ENCODE measurements at regions not wholly inside any gene's neighbourhood (a gene's known extent, or its start where the extent isn't known, plus 50 kb on each side); places are given as distances from the start of the nearest gene placed in this dataset.

GRCh38 chr2:7816233-7816632 lies 865.6 kb upstream of the ID2 start:
- TF ChIP-seq SIN3A (IDR thresholded peaks at IDR 0.05; ENCODE audit: borderline replicate concordance, insufficient read depth, low read length) = no peak
- no peak for TF ChIP-seq POLR2AphosphoS5 (IDR thresholded peaks at IDR 0.05; ENCODE audit: low read depth, low read length)
- TF ChIP-seq REST (IDR thresholded peaks at IDR 0.05; ENCODE audit: insufficient read depth in 1 of 2, low read depth in 2 of 2, low read length in 2 of 2) = no peak
- no peak for TF ChIP-seq FOXP2 (optimal IDR thresholded peaks at IDR 0.05; ENCODE audit: borderline replicate concordance, extremely low read depth, extremely low read length, insufficient read depth)
- no peak for TF ChIP-seq TAF1 (IDR thresholded peaks at IDR 0.05; ENCODE audit: borderline replicate concordance, insufficient read depth, low read length)
